ENCODE measurements at regions not wholly inside any gene's neighbourhood (a gene's known extent, or its start where the extent isn't known, plus 50 kb on each side); places are given as distances from the start of the nearest gene placed in this dataset.

DNA sequence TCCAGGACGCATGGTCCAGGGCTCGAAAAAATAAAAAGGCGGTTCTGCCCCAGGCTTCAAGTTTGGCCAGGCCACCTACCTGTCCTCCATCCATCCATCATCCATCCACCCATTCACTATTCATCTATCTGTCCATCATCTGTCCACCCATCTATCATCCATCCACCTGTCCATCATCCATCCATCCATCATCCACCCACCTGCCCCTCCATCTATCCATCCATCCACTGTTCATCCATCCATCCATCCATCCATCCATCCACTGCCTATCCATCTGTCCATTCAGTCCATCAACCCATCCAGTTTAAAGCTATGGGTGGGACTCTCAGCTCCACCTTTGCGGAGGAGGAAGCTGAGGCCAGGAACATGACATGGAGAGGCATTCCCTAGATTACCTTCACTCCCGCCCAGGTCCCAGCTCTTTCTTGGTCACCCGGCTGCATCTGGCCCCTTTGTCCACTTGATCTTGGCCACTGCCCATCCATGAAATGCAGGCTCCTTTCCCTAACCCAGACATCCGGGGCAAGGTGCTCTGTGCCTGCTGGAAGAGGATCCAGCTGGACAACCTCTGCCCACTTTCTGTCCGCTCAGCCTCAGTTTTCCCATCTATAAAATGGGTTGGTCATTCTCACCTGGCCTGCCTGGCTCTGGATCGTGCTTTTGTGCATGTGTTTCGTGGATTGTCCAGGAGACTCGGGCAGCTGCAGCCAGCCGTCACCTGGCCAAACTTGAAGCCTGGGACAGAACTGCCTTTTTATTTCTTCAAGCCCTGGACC is 236.0 kb upstream of the CIBAR2 start:
- DNase-seq = no peak

DNA sequence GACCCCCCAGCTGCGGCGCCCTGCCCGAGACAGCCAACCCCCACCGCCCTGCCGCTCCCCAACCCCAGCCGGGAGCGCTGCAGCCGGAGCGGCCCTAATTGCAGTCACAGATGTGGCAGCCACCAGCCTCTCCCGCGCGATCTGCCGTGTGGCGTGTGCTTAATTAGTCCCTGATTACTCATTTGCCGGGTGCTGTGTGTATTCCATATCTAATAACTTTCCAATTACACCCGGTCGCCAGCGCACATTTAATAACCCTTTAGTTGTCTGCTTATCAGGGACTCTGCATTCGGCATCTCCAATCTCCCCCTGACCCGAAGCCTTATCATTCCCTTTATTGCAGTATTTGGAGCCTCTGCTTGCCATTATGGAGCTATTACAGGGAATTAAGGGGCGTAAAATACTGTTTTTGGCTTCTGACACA is 236.7 kb upstream of the CIBAR2 start:
- no peak for DNase-seq

DNA sequence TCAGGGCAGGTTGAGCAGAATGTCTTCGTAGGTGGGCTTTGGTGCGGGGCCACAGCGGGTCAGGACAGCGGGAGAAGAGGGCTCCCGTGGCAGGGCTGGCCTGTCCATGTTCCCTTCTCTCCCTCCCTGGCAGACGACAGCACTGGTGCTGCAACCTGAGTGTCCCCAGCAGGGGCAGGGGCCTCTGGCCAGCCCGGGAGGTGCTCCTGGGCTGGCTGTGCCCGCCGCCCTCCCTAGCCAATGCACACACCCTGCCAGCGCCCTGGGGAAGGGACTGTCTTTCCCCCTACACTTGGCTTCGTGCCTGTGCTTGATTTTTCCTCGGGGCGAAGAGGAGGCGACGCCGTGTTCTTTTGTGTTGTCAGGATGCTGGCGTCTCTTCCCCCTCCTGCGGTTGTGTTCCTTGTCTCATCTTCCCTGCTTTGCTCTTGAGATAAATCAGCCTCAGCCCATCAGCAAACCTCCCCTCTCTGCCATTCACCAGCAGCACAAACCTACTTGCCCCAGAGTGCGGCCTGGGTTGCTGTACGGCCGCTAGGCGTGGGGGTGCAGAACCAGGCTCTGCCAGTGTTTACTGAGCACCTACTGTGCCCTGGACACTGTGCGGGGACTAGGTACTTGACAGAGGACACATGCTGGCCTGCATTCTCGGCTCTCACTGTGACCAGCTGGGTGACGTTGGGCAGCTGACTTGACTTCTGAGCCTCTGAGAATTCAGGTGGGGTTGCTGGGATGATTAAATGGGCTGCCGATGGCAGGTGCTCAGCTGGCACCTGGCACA is 237.3 kb upstream of the CIBAR2 start:
- no peak for DNase-seq

DNA sequence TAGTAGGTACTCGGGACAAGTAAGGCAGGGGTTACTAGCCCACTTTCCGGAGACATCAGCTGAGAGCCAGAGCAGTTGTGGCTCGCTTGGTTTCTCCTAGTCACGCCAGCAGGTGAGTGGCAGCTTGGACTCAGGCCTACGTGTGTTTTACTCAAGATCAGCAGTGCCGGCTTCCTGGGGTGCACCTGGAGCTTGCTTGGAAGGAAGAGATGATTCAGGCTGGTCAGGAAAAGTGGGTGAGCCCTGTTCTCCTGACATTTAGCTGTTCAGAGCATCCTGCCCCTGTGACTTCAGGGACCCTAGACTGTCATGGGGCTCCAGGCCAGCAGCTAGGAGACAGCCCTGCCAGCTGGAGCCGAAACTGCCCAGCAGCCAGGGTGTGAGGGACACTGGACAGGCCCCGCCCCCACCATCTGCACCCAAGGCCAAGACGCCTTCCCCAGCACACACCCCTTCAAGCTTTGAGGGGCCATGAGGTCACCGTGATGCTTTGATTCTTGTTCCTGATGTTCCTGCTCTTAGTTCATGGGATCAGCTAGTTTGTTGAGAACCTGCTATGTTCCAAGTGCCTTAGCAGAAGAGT is 238.0 kb upstream of the CIBAR2 start:
- DNase-seq = no peak

DNA sequence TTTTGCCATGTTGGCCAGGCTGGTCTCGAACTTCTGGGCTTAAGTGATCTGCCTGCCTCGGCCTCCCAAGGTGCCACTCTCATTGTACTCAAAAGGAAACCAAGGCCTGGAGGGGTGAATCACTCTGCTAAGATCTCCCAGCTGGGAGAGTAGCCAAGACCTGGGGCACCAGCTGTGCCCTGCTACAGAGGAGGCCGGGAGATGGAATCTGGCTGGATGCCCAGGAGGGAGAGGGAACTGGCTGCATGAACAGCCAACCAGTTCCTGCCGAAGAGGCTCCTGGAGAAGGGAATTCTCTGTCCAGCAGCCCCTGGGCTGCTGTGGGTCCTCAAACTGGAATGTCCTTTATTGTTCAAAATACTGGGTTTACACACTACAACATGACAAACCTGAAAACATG is 238.7 kb upstream of the CIBAR2 start:
- DNase-seq = no peak

DNA sequence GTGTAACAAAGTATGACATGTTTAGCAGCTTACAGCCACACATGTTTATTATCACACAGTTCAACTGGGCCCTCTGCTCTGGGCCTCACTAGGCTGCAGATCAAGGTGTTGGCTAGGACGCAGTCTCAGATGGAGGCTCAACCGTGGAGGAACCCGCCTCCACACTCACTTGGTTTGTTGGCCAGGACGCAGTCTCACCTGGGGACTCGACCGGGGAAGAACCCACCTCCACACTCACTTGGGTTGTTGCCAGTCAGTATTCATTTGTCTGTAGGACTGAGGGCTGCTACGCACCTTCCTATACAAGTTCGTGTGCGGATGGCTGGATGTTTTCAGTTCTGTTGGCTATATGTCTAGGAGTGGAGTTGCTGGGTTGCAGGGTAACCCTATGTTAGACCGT is 240.7 kb upstream of the CIBAR2 start:
- no peak for DNase-seq

DNA sequence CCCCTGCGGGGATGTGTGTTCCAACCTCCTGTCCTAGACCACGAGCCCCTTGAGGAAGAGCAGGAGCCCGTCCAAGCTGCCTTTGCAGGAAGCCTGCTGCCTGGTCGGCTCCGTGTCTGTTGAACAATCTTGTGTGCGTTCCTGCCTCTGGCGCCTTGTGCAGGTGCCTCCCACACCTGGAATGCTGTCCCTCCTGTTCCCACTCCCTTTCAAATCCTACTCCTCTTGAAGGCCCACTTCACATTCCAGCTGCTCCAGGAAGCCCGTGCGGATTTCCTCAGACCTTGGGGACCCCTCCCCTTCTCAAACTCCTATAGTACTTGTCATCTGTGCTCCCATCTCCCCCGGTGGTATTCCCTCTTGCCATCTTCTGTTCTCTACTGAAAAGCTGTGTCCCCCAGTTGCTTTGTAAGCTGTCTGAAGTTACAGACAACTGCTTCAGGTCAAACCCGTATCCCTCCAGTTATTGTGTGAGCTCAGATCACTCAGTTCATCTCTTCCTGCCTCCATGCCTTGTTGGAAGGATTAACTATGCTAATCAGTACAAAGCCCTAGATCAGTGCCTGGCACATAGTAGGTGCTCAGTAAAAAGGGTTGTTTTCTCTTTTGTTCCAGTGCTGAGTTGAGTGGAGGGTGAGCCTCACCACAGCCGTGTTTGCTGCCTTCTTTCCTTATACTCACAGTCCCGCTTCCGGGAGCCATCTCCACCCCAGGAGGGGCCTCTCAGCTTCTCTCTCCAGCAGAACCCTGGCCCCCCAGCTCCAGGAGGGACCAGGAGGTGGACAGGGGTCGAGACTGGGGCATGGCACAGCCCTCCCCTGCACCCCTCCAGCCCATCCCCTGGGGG is 241.8 kb upstream of the CIBAR2 start:
- DNase-seq = no peak

DNA sequence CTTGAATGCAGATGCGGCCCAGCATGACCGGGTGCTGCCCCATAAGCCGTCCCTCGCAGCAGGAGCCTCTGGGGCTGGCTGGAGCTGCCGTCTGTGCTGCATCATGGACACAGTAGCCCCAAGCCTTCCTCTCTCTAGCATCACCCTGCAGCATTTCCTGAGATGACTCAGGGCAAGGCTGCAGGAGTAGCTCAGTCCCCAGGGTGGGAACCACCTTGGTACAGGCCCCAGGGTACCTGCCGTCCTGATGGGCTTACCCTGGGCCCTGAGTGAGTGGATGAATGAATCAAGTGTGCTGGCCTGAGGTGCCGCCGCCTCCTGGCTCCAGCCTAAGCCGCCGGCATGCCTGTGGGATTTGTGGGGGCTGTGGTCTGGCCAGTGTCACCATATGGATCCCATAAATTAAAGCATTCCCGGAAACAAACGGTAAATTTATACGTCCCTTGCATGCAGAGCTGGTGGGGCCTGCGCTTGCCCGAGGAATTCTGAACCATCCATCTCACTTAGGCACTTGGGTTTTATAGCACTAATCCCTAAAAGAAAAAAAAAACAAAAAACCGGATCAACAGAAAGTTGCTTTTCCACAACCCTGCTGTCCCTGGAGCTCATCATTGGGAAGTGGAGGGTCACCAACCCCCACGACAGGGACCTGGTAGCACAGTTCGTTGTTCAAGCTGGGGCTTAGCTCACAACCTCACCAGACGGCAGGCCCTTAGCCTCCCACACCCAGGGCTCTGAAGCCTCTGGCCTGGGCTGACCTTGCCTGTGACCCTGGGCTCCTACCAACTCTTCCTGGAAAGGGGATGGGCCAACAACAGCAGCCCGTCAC is 242.6 kb upstream of the CIBAR2 start:
- no peak for DNase-seq

DNA sequence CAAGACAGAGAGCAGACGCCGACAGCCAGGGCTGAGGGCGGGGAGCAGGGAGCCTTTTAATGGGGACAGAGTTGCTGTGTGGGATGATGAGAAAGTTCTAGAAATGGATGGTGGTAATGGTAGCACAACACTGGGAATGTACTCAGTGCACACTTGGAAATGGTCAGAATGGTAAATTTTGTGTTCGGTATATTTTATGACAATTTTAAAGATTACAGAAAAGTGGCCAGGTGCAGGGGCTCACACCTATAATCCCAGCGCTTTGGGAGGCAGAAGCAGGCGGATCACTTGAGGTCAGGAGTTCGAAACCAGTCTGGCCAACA is 243.2 kb upstream of the CIBAR2 start:
- DNase-seq = no peak

DNA sequence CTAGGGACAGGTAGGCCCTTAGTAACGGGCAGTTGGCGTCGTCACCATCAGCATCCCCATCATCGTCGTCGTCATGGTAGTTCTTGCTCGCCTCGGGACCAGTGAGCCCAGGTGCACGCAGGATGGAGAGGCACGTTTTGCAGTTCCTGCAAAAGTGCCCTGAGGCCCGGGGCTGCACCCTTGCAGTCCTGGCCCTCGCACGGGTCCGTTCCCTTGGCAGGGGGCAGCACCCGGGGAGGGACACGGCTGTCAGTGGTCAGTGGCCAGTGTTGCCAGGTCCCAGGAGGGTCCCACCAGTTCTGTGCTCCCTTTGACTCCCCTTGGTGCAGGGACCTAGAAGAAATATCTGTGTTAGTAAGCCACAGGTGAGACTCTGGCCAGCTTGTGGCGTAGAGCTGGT is 243.9 kb upstream of the CIBAR2 start:
- DNase-seq = no peak

DNA sequence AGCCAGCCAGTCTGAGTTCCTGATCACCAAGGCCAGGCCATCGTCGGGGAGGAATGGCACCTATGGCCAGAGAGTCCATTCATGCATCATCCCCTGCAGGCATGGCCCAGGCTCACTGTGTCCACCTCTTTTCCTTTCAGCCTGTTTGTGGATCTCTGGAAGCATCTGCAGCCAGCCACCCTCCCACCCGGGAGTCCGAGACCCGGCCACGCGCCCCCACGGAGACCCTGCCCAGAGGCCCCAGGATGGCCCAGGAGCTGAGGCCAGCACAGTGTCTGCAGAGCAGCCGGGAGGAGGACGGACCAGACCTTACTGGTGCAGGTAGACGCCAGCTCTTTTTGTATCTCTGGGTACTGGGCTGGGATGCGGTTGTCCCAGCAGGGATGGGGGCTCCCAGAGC is 245.1 kb upstream of the CIBAR2 start:
- DNase-seq = no peak

DNA sequence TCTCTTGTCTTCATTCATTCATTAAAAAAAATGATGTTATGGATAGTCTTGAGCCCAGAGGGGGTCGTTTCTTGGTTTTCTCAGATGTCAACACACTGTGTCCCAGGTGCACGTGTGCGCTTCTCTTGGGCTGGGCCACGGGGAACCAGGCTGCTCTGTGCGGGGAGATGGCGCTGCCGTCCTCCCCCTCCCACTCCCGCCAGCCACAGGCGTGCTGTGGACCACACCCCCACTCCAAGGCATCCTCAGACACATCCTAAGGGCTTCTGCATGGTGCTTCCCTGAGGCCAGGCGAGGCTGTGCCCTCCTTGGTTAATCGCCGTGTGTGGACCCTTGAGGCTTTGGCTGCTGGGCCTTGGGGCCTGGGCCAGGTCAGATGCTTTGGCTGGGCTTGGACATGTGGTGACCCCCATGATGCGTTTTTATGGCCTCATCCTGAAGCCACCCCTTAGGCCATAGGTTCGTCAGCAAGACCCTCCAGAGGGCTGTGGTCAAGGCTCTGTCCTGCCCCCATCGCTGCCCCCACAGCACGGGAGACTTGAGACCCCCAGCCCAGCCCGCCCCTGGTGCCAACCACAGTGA is 245.7 kb upstream of the CIBAR2 start:
- no peak for DNase-seq

DNA sequence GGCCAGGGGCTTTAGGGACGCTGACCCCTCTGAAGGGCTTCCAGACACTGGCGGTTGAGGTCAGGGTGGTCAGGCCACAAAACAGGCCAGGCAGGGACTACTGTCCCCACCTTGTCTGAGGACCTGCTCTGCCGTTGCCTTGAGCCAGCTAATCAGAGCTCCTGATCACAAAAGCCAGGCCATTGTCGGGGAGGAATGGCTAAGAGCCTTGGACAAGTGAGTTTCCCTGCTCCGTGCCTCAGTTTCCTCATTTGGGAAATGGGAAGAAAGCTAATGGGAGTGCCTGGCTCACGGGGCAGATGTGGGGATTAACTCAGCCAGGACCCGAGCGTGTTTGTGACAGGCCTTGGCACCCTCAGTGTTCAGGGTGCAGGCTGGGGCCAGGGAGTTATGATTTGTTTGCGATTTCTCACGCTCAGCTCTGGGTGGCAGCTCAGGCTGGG is 246.5 kb upstream of the CIBAR2 start:
- DNase-seq = no peak

DNA sequence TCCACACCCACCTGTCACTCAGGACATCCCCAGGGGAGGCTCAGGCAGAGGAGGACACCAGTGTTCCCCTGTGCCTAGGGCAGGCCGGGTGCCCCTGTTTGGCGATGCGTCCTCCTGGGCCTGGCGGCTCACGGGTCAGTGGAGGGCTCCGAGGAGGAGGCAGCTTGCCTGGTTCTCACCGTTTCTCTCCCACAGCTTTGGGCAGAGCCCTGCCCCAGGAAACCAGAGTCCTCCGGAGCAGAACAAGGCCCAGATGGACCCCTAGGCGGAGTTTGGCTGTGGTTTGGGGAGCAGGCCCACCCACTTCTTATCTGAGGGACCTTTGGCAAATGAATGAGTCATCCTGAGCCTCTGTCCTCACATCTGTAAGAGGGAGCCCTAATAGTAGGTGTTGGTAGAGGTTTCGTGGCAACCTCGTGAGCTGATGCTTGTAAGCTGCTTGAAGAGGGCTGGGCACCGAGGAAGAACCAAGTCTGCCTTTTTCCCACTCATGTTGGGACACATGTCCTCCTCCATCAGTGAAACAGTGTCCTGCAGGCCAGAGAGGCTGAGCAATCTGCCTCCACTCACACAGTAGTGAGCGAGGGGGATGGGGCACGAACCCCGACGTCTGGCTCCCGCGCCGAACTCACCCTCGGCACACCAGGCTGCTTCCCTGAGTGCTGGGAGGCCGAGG is 247.0 kb upstream of the CIBAR2 start:
- no peak for DNase-seq

DNA sequence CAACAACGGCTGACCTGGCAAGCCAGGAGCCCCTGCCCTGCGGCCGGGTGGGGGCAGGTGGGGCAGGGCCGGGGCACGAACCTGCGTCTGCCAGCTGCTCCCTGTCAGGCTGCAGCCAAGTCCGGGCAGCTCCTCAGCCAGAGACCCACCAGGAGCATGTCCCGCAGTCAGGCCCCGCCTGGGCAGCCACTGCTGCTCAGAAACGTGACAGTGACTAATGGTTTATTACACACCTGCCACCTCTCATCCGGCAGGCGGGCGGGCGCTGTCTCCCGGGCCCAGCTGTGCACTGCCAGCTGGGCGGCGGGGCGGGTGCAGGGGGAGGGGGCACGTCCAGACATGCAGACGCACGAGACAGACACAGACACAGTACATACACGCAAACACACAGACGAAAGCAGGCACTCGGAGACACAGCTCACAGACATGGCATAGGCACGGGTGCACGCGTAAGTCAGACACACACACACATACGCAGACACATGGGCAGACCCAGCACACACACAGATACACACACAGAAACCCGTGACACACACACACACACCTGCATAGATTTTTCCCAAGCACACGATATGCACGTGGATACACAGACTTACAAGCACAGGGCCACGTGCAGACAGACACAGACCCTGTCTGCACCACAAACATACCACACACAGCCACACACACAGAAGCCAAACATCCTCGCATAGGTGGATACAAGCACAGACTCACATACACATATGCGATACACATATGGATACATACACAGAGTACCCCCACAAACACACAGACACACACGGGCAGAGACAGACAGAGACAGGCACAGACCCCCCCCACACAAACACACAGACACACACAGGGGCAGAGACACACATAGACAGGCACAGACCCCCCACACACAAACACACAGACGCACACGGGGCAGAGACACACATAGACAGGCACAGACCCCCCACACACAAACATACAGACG is 248.3 kb upstream of the CIBAR2 start:
- no peak for DNase-seq

DNA sequence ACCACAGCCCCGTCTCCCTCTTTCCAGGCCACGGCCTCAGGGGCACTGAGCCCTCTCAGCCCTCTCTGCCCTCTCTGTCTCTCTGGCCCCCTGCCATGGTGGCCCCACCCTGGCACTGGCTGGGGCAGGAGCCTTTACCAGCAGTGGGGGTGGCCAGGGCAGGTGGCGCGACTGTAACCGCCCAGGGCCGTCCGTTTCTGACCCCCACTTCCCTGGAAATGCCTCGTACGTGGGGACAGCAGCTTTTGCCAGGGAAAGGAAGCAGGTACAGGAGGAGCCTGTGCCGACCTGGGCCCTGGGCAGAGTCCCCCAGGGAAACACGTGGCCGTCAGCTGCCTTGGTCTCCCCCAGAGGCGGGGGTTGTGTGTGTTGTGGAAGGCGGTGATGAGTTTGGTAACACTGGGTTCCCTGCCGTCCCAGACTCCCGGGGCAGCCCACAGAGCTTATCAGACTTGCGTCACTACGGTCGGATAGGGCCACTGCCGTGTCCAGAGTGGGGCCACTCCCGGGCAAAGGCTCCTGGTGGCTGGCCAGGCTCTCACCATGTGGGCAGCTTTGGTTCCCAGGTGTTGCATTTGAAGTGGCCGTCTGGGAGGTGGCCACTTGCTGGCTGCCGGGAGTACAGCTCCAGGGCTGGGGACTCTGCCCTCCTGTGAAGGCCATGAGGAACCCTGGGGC is 249.3 kb upstream of the CIBAR2 start:
- no peak for DNase-seq

DNA sequence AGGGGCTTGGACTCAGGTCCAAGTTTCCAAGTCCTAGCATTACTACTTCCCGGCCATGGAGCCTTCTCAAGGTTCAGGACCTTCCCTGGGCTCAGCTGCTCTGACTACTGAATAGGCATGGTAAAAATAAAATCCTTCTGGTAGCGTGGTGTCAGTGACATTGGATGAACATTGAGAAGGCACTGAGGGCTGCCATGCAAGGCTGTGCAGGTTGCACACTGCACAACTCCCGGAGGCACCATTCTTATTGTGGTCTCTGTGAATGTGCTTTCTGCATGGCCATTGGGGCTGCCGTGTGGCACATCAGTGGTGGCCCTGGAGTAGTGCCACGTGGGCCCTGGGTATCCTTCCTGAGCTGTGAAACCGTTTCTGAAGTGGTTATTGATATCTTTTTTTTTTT is 250.2 kb upstream of the CIBAR2 start:
- DNase-seq = no peak

DNA sequence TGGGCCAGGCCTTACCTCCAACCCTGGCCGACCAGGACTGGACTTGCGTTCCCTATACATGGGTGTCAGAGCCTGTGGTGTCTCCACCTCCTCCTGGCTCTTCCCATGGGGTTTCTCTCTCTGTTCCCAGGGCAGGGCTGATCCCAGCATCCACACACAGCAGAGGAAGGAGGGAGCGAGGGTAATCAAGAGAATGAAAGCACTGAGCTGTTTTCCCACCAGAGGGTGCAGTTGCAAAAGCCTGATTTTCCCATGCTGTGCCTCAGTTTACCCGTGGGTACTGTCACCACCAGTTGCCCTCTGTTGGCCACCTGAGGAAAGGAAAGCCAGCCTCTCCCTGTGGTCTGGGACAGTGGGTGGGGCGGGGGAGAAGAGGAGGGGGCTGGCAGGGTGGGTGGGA is 249.7 kb upstream of the GSE1 start:
- no peak for DNase-seq

DNA sequence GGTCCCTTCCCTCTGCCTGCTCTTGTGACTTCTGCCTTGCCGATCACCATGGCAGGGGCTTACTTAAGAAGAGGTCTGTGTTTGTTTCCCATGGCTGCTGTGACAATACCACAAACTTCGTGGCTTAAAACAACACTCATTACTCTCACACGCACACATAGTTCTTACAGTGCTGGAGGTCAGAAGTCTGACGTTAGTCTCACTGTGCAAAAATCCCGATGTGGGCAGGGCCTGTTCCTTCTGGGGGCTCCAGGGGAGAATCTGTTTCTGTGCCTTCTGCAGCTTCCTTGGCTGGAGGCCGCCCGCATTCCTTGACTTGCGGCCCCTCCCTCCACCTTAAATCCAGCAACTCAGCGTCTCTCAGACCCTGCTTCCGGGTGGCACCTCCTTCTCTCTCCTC is 249.2 kb upstream of the GSE1 start:
- DNase-seq = no peak
